D721Med (cell line): ENCODE measurements at regions not wholly inside any gene's neighbourhood (a gene's known extent, or its start where the extent isn't known, plus 50 kb on each side); places are given as distances from the start of the nearest gene placed in this dataset.
A peak's percentile ranks its signal among the peaks of the same experiment; 100 is the strongest.

Experiments
- DNase-seq: peaks from one replicate; pipeline ENCODE4 v3.0.0; 2011; ENCODE audit warnings: low spot score; ENCODE audit not compliant: insufficient read length
- FAIRE-seq: peaks from 2 replicates; lab custom pipeline; 2011; peaks lifted over from hg19 to GRCh38; lab: Jason Lieb, UNC
- TF ChIP-seq, protein P1 (sequence below): IDR thresholded peaks from 2 replicates; pipeline ENCODE4 v1.5.1; 2012; ENCODE audit warnings: mild to moderate bottlenecking, control low read depth; ENCODE audit not compliant: insufficient read depth; ENCODE audit errors: missing control alignments

DNA sequence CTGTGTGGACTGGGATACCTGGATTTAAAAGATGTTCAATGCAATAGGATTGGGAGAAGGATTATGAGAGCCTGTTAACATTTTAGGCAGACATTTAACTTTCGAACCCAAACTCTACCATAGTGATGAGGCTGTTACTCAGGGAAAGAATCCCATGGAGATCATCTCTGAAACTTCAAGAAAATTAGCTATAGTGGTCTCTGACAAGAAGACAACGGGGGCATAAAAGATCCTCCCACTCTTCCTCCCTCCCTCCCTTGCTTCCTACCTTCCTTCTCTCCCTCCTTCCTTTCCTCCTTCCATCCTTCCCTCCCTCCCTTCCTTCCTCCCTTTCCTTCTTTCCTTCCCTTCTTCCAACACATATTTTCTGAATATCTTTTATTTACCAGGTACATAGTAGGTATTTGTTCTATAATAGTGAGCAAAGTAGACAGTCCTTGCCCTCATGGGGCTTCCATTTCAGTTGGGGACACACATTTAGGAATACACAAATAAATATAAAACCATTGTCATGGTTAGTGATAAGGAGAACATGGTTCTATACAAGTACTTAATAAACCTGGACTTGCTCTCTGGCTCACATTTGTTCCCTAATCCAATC, 143.2 kb downstream of the ATP6V1G3 start:
- TF ChIP-seq, protein P1, sequence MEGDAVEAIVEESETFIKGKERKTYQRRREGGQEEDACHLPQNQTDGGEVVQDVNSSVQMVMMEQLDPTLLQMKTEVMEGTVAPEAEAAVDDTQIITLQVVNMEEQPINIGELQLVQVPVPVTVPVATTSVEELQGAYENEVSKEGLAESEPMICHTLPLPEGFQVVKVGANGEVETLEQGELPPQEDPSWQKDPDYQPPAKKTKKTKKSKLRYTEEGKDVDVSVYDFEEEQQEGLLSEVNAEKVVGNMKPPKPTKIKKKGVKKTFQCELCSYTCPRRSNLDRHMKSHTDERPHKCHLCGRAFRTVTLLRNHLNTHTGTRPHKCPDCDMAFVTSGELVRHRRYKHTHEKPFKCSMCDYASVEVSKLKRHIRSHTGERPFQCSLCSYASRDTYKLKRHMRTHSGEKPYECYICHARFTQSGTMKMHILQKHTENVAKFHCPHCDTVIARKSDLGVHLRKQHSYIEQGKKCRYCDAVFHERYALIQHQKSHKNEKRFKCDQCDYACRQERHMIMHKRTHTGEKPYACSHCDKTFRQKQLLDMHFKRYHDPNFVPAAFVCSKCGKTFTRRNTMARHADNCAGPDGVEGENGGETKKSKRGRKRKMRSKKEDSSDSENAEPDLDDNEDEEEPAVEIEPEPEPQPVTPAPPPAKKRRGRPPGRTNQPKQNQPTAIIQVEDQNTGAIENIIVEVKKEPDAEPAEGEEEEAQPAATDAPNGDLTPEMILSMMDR = no peak
- no peak for DNase-seq
- no peak for FAIRE-seq

DNA sequence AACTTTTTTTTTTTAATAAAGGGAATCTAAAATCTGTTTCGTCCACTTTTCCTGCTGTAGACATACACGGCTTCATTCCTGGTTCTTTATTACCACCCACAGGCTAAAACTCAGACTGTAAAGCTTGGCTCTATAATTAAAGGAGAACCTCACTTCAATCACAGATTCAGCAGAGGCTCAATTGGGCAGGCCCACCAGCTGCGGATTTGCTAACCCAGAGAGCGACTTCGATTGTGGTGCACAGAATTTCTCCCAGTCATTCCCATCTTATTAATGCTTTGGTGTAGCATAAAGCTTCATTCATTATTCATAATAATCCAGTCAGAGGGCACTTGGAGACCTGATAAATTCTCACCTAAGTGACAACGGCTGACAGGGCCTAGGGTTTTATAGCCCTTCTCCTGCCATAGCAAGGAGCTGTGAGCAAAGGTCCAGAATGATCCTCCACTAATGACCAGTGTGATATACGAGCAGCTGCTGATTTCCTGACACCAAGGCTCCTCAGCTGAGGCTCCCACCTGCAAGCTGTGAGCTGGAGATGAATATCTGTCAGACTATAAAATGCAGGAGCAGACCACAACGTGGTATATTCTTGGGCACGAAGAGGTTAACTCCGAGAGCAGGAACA, 149.0 kb downstream of the ATP6V1G3 start:
- TF ChIP-seq, protein P1 = no peak
- FAIRE-seq (no peak), DNase-seq (no peak)

DNA sequence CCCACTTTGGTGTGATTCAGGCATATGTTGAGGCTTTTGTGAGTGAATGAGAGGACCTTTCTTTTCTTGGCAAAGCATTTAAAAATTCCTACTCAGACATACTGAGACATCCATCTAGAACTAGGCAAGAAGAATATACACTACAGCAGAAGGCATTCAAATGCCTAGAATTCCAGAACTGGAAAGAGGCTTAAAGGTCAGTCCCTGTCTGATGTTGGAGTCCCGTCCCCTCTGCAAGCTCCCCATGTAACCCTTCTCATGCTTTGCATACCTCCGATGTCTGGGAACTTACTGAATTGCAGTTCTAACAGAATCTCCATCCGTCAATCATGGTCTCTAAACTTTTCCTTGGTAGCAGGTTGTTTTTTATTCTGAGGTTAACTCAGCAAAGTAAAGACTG, 152.9 kb downstream of the ATP6V1G3 start:
- DNase-seq (no peak), FAIRE-seq (no peak)
- TF ChIP-seq, protein P1 = no peak

DNA sequence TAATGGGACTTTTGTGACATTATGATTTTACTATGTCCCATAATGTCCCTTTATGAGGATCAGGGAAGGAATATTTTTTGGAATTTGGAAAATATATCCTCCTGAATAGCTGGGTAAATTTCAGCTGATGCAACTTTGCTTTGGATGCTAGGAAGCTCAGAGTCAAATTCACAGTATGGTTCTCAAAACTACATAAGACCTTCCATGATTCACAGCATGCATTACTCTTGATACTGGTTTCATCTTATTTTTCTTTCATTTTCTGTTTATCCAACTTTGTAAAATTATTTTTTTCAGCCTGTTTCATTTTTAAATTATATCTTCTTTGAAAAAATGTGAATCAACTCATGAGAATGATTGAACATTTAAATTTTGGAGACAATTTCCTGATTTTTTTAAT, 160.2 kb downstream of the ATP6V1G3 start:
- FAIRE-seq = peak; percentile 68

DNA sequence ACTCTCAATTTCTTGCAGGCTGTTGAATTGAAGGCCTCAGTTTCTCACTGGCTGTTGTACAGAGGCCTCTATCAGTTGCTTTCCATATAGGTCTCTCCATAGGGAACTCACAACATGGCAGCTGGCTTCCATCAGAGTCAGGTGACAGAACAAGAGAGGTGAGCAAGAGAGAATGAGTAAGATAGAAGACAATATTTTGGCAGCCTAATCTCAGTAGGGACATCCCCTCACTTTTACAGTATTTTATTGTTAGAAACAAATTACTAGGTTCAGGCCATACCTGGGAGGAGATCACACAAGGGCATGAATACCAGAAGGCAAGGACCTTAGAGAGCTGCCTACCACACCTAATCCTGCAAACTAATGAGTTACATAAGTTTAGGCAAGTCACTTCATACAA, 162.8 kb downstream of the ATP6V1G3 start:
- no peak for FAIRE-seq
- TF ChIP-seq, protein P1 = no peak
- no peak for DNase-seq

More for the DNA sequence above, 160.2 kb downstream of the ATP6V1G3 start:
- TF ChIP-seq, protein P1 = no peak
- no peak for DNase-seq

DNA sequence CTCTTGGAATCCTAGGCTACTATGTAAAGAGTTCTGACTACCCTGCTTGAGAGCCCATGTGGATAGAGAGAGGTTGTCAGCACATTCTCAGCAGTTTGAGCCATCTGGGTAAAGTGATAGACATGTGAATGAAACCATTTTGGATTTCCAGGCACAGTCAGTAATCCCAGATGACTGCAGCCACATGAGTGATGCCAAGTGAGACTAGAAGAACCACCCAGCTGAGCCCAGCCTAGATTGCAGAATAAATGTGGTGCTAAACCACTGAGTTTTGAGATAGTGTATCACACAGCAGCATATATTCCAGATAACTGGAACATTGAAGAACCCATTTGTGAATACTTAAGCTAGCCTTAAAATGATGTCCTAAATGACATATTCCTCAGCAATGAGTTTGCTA, 166.2 kb downstream of the ATP6V1G3 start:
- FAIRE-seq (no peak), DNase-seq (no peak)
- TF ChIP-seq, protein P1 = no peak

DNA sequence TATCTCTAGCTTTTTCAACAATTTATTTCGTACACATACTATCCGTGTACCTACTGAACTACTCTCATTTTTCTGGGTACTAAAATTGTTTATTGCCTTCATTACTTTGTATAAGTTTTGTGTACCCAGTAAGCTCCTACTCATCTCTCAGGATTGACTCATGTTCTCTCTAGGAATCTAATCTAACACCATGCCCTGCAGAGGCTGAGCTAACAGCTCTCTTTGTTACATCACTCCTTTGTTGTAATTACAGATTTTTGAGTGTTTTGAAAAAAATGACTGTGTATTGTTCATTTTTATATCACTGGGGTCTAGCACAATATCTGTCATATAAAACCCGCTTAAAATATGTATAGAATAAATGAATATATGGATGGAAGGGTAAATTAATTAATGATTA, 167.1 kb downstream of the ATP6V1G3 start:
- FAIRE-seq (no peak), DNase-seq (no peak)
- TF ChIP-seq, protein P1 = no peak
